HepG2 (cell line): ENCODE measurements at regions not wholly inside any gene's neighbourhood (a gene's known extent, or its start where the extent isn't known, plus 50 kb on each side); places are given as distances from the start of the nearest gene placed in this dataset.

ENCODE experiments used
- CHCHD3 ChIP-seq: sonication (generic); formaldehyde crosslinking; IDR thresholded peaks from 2 replicates; pipeline ENCODE4 v1.8.0; 2022; ENCODE audit warnings: mild to moderate bottlenecking, missing genetic modification reagents, moderate library complexity
- CTCF ChIP-seq: sonication (generic); formaldehyde crosslinking; IDR thresholded peaks from 2 replicates; pipeline ENCODE4 v1.5.0; 2020; ENCODE audit warnings: mild to moderate bottlenecking, missing genetic modification reagents, moderate library complexity
- FOXK1 ChIP-seq: sonication (generic); formaldehyde crosslinking; IDR thresholded peaks from 2 replicates; pipeline ENCODE4 v1.4.0; 2020; ENCODE audit warnings: low read depth, missing genetic modification reagents, borderline replicate concordance
- JUND ChIP-seq: sonication (generic); formaldehyde crosslinking; IDR thresholded peaks from 2 replicates; pipeline ENCODE4 v1.8.0; 2022; ENCODE audit warnings: mild to moderate bottlenecking, missing genetic modification reagents
- NFIB ChIP-seq: sonication (generic); formaldehyde crosslinking; IDR thresholded peaks from 2 replicates; pipeline ENCODE4 v1.9.0; 2021; ENCODE audit warnings: missing genetic modification reagents, mild to moderate bottlenecking, borderline replicate concordance
- SRSF4 ChIP-seq: fragments of 200-400 bp; formaldehyde crosslinking; IDR thresholded peaks from one replicate; pipeline ENCODE4 v1.6.1; 2018; ENCODE audit warnings: mild to moderate bottlenecking, low read depth, low read length, moderate library complexity; ENCODE audit not compliant: poor library complexity, severe bottlenecking
- ZNF713 ChIP-seq: sonication (generic); formaldehyde crosslinking; IDR thresholded peaks from 2 replicates; pipeline ENCODE4 v1.4.0; 2020; ENCODE audit warnings: mild to moderate bottlenecking, missing genetic modification reagents
- TF ChIP-seq, protein P1 (sequence below): sonication (generic); formaldehyde crosslinking; conservative IDR thresholded peaks from 2 replicates; pipeline ENCODE4 v1.4.0; 2020; ENCODE audit warnings: missing genetic modification reagents
- TF ChIP-seq, protein P2 (sequence below): sonication (generic); formaldehyde crosslinking; IDR thresholded peaks from 2 replicates; pipeline ENCODE4 v1.4.0; 2020; ENCODE audit warnings: missing genetic modification reagents, borderline replicate concordance

DNA sequence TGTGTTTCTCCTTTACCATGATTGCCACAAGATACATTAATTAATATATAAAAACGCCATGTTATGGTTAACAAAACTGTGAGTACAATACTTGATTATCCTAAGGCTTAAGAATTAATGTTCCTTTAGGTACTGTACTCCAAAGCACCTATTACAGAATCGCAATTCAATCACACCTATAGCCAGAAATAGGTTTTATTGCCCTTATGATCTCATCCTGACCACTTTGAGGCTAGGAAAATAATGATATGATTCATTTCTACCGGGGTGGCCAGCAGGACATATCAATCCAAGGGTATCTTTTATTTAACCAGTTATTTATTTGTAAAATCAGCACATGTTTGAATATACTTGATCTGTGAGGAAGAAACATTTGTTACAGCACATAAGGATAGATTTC, 396.6 kb upstream of the GJE1 start:
- TF ChIP-seq NFIB (CRISPR knock-in tag) (no peak), ZNF713 (no peak), JUND (CRISPR knock-in tag) (no peak), CTCF (CRISPR knock-in tag) (no peak), SRSF4 (no peak), CHCHD3 (CRISPR knock-in tag) (no peak), FOXK1 (CRISPR knock-in tag) (no peak)
- TF ChIP-seq, protein P1, sequence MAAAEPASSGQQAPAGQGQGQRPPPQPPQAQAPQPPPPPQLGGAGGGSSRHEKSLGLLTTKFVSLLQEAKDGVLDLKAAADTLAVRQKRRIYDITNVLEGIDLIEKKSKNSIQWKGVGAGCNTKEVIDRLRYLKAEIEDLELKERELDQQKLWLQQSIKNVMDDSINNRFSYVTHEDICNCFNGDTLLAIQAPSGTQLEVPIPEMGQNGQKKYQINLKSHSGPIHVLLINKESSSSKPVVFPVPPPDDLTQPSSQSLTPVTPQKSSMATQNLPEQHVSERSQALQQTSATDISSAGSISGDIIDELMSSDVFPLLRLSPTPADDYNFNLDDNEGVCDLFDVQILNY = no peak
- TF ChIP-seq, protein P2, sequence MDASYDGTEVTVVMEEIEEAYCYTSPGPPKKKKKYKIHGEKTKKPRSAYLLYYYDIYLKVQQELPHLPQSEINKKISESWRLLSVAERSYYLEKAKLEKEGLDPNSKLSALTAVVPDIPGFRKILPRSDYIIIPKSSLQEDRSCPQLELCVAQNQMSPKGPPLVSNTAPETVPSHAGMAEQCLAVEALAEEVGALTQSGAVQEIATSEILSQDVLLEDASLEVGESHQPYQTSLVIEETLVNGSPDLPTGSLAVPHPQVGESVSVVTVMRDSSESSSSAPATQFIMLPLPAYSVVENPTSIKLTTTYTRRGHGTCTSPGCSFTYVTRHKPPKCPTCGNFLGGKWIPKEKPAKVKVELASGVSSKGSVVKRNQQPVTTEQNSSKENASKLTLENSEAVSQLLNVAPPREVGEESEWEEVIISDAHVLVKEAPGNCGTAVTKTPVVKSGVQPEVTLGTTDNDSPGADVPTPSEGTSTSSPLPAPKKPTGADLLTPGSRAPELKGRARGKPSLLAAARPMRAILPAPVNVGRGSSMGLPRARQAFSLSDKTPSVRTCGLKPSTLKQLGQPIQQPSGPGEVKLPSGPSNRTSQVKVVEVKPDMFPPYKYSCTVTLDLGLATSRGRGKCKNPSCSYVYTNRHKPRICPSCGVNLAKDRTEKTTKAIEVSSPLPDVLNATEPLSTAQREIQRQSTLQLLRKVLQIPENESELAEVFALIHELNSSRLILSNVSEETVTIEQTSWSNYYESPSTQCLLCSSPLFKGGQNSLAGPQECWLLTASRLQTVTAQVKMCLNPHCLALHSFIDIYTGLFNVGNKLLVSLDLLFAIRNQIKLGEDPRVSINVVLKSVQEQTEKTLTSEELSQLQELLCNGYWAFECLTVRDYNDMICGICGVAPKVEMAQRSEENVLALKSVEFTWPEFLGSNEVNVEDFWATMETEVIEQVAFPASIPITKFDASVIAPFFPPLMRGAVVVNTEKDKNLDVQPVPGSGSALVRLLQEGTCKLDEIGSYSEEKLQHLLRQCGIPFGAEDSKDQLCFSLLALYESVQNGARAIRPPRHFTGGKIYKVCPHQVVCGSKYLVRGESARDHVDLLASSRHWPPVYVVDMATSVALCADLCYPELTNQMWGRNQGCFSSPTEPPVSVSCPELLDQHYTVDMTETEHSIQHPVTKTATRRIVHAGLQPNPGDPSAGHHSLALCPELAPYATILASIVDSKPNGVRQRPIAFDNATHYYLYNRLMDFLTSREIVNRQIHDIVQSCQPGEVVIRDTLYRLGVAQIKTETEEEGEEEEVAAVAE = no peak
